H1 (cell line): ENCODE measurements at regions not wholly inside any gene's neighbourhood (a gene's known extent, or its start where the extent isn't known, plus 50 kb on each side); places are given as distances from the start of the nearest gene placed in this dataset.
A peak's percentile ranks its signal among the peaks of the same experiment; 100 is the strongest.

Experiments
- CTCF ChIA-PET: fragments of 300-600 bp; sonication (Branson Sonifier 250); formaldehyde crosslinking; loops from one replicate; lab custom pipeline; 2021; ENCODE audit not compliant: partially characterized antibody; lab: Charles Lee
- POLR2A ChIA-PET: fragments of 300-600 bp; sonication (Branson Sonifier 250); formaldehyde crosslinking; loops from one replicate; lab custom pipeline; 2021; ENCODE audit warnings: inconsistent platforms; ENCODE audit not compliant: partially characterized antibody; lab: Charles Lee
- DNase-seq, 2 experiments: peaks; one replicate each; pipeline versions ENCODE4 v3.0.0 to v3.0.0-alpha.2; 2010 to 2022; ENCODE audit warnings: low spot score in 2 of 2, low read depth in 1 of 2, mixed read lengths in 1 of 2
- FAIRE-seq: peaks from 2 replicates; lab custom pipeline; 2011; peaks lifted over from hg19 to GRCh38; lab: Jason Lieb, UNC
- H2AFZ ChIP-seq: 2 replicates; pipeline ENCODE4 v1.8.1; 2012; ENCODE audit warnings: low read length, inconsistent platforms
- H2AK5ac ChIP-seq: 2 replicates; pipeline ENCODE4 v1.6.1; 2013; ENCODE audit warnings: low read depth, low read length
- H2BK120ac ChIP-seq: replicated peaks from 2 replicates; pipeline ENCODE3; 2013; ENCODE audit warnings: low read depth, low read length, inconsistent platforms
- H2BK12ac ChIP-seq: 2 replicates; pipeline ENCODE4 v1.6.1; 2013; ENCODE audit warnings: low read depth, low read length
- H2BK15ac ChIP-seq: 2 replicates; pipeline ENCODE4 v1.6.1; 2013; ENCODE audit warnings: low read length
- H2BK20ac ChIP-seq: 2 replicates; pipeline ENCODE4 v1.6.1; 2013; ENCODE audit warnings: low read length
- H2BK5ac ChIP-seq: 2 replicates; pipeline ENCODE4 v1.6.1; 2013; ENCODE audit warnings: low read depth, low read length
- H3K14ac ChIP-seq: 2 replicates; pipeline ENCODE4 v1.6.1; 2013; ENCODE audit warnings: inconsistent platforms; ENCODE audit not compliant: insufficient read length
- H3K18ac ChIP-seq: 2 replicates; pipeline ENCODE4 v1.6.1; 2013; ENCODE audit warnings: low read length; ENCODE audit errors: extremely low read depth
- H3K23ac ChIP-seq: 2 replicates; pipeline ENCODE4 v1.6.1; 2013; ENCODE audit warnings: inconsistent platforms; ENCODE audit not compliant: insufficient read length
- H3K23me2 ChIP-seq: 2 replicates; pipeline ENCODE4 v1.6.1; 2013; ENCODE audit warnings: low read depth, low read length
- H3K27ac ChIP-seq: 2 replicates; pipeline ENCODE4 v1.6.1; 2011; ENCODE audit warnings: low read depth, low read length, inconsistent platforms
- H3K27me3 ChIP-seq, 4 experiments: replicated peaks in 1 of 4; 1 replicate in 1 of 4; 2 replicates in 3 of 4; pipeline versions ENCODE4 v1.6.1 to v1.8.1; 2011 to 2013; ENCODE audit warnings: low read length in 3 of 4, mild to moderate bottlenecking in 3 of 4, inconsistent platforms in 2 of 4, mixed read lengths in 2 of 4, moderate library complexity in 1 of 4; ENCODE audit not compliant: control insufficient read depth in 3 of 4, insufficient read depth in 3 of 4; ENCODE audit errors: extremely low read depth in 1 of 4
- H3K36me3 ChIP-seq, 4 experiments: 2 replicates each; pipeline versions ENCODE4 v1.6.1 to v1.8.1; 2011 to 2013; ENCODE audit warnings: mild to moderate bottlenecking in 4 of 4, low read length in 3 of 4, moderate library complexity in 2 of 4, control low read depth in 1 of 4, inconsistent platforms in 1 of 4; ENCODE audit not compliant: insufficient read depth in 4 of 4, control insufficient read depth in 2 of 4
- H3K4ac ChIP-seq: replicated peaks from 2 replicates; pipeline ENCODE3; 2013; ENCODE audit warnings: low read length, low read depth, mixed read lengths, inconsistent platforms; ENCODE audit not compliant: insufficient read length
- H3K4me1 ChIP-seq, 4 experiments: replicated peaks in 1 of 4; 1 replicate in 1 of 4; 2 replicates in 3 of 4; pipeline versions ENCODE4 v1.6.1 to v1.8.1; 2011 to 2013; ENCODE audit warnings: low read length in 3 of 4, inconsistent platforms in 2 of 4, mixed read lengths in 1 of 4; ENCODE audit not compliant: insufficient read depth in 4 of 4, control insufficient read depth in 3 of 4
- H3K4me2 ChIP-seq, 2 experiments: 2 replicates each; pipeline versions ENCODE4 v1.6.1 to v1.8.1; 2011 to 2013; ENCODE audit warnings: low read depth in 2 of 2, low read length in 2 of 2, control low read depth in 1 of 2, inconsistent platforms in 1 of 2, mild to moderate bottlenecking in 1 of 2; ENCODE audit not compliant: insufficient read depth in 1 of 2
- H3K4me3 ChIP-seq, 4 experiments: fragments of 200-600, 300-600 bp in 1 of 4; sonication (generic), shearing (Covaris generic), sonication (Bioruptor Twin) in 1 of 4; 2 replicates each; pipeline versions ENCODE4 v1.5.1 to v1.8.1; 2011 to 2016; ENCODE audit warnings: low read length in 4 of 4, low read depth in 3 of 4, control low read depth in 2 of 4, inconsistent platforms in 2 of 4, mild to moderate bottlenecking in 2 of 4, mixed read lengths in 1 of 4, moderate library complexity in 1 of 4; ENCODE audit not compliant: insufficient read depth in 2 of 4; ENCODE audit errors: extremely low read depth in 1 of 4
- H3K56ac ChIP-seq: replicated peaks from 2 replicates; pipeline ENCODE3; 2013; ENCODE audit warnings: low read depth, mild to moderate bottlenecking, mixed read lengths, low read length, inconsistent platforms; ENCODE audit not compliant: insufficient read length
- H3K79me1 ChIP-seq: 2 replicates; pipeline ENCODE4 v1.6.1; 2013; ENCODE audit warnings: low read depth, low read length, control low read depth
- H3K79me2 ChIP-seq, 2 experiments: 2 replicates each; pipeline versions ENCODE4 v1.6.1 to v1.8.1; 2012 to 2013; ENCODE audit warnings: low read length in 2 of 2, mild to moderate bottlenecking in 2 of 2, inconsistent platforms in 1 of 2; ENCODE audit not compliant: insufficient read depth in 2 of 2, control insufficient read depth in 1 of 2
- H3K9ac ChIP-seq, 4 experiments: replicated peaks in 1 of 4; 1 replicate in 1 of 4; 2 replicates in 3 of 4; pipeline versions ENCODE4 v1.6.1 to v1.8.1; 2011 to 2013; ENCODE audit warnings: low read depth in 3 of 4, low read length in 3 of 4, control low read depth in 2 of 4, mild to moderate bottlenecking in 2 of 4, moderate library complexity in 2 of 4, inconsistent platforms in 1 of 4; ENCODE audit errors: extremely low read depth in 1 of 4
- H3K9me3 ChIP-seq, 2 experiments: 2 replicates each; pipeline versions ENCODE4 v1.6.1 to v1.8.1; 2012 to 2013; ENCODE audit warnings: mild to moderate bottlenecking in 2 of 2, moderate library complexity in 2 of 2, control low read depth in 1 of 2, inconsistent platforms in 1 of 2, low read depth in 1 of 2, low read length in 1 of 2, mixed read lengths in 1 of 2; ENCODE audit not compliant: insufficient read depth in 2 of 2
- H4K20me1 ChIP-seq, 2 experiments: replicated peaks in 1 of 2; 2 replicates each; pipeline versions ENCODE3 to v1.8.1; 2011 to 2013; ENCODE audit warnings: inconsistent platforms in 2 of 2, low read length in 2 of 2, mild to moderate bottlenecking in 1 of 2; ENCODE audit not compliant: insufficient read depth in 2 of 2, control insufficient read depth in 1 of 2
- H4K5ac ChIP-seq: 2 replicates; pipeline ENCODE4 v1.6.1; 2013; ENCODE audit warnings: low read length, low read depth, mixed read lengths, inconsistent platforms; ENCODE audit not compliant: insufficient read length
- H4K8ac ChIP-seq: 2 replicates; pipeline ENCODE4 v1.8.0; 2013; ENCODE audit warnings: mild to moderate bottlenecking, moderate library complexity, low read length, inconsistent platforms; ENCODE audit not compliant: insufficient read depth; ENCODE audit errors: extremely low read depth
- H4K91ac ChIP-seq: replicated peaks from 2 replicates; pipeline ENCODE3; 2013; ENCODE audit warnings: low read length, mixed read lengths, inconsistent platforms; ENCODE audit not compliant: insufficient read length
- ATF2 ChIP-seq: IDR thresholded peaks from 2 replicates; pipeline ENCODE4 v1.6.1; 2012; ENCODE audit warnings: low read length, inconsistent platforms
- CBX5 ChIP-seq: fragments of 300-800, 300-1000 bp; sonication (generic); IDR thresholded peaks from 2 replicates; pipeline ENCODE4 v1.7.1; 2016; ENCODE audit warnings: antibody characterized with exemption, low read length, low read depth
- CEBPB ChIP-seq: IDR thresholded peaks from 2 replicates; pipeline ENCODE4 v1.6.1; 2012; ENCODE audit warnings: low read depth, low read length
- EP300 ChIP-seq, 2 experiments: IDR thresholded peaks; 1 replicate in 1 of 2; 2 replicates in 1 of 2; pipeline ENCODE4 v1.6.1; 2011 to 2012; ENCODE audit warnings: low read depth in 2 of 2, low read length in 2 of 2, mild to moderate bottlenecking in 2 of 2, borderline replicate concordance in 1 of 2, inconsistent platforms in 1 of 2, moderate library complexity in 1 of 2
- HDAC6 ChIP-seq: IDR thresholded peaks from one replicate; pipeline ENCODE4 v1.7.1; 2012; ENCODE audit warnings: low read depth, mild to moderate bottlenecking, inconsistent platforms, low read length, moderate library complexity
- KDM5A ChIP-seq: fragments of 200-600 bp; IDR thresholded peaks from 2 replicates; pipeline ENCODE4 v1.7.1; 2012; ENCODE audit warnings: mild to moderate bottlenecking, low read length, inconsistent platforms, mixed read lengths
- MAFK ChIP-seq: IDR thresholded peaks from 2 replicates; pipeline ENCODE4 v1.6.1; 2012; ENCODE audit warnings: low read depth, mild to moderate bottlenecking, improper control_type of control experiment, low read length
- POU5F1 ChIP-seq: IDR thresholded peaks from 2 replicates; pipeline ENCODE4 v1.6.1; 2011; ENCODE audit warnings: low read depth, mild to moderate bottlenecking, low read length, moderate library complexity
- RAD21 ChIP-seq, 2 experiments: IDR thresholded peaks in 1 of 2; conservative IDR thresholded peaks in 1 of 2; 2 replicates each; pipeline ENCODE4 v1.6.1; 2011; ENCODE audit warnings: low read depth in 2 of 2, low read length in 2 of 2, improper control_type of control experiment in 1 of 2, inconsistent platforms in 1 of 2, mild to moderate bottlenecking in 1 of 2, moderate library complexity in 1 of 2
- RXRA ChIP-seq: IDR thresholded peaks from 2 replicates; pipeline ENCODE4 v1.6.1; 2011; ENCODE audit warnings: low read depth, mild to moderate bottlenecking, low read length, moderate library complexity; ENCODE audit not compliant: insufficient read depth
- SP2 ChIP-seq: IDR thresholded peaks from 2 replicates; pipeline ENCODE4 v1.6.1; 2012; ENCODE audit warnings: mild to moderate bottlenecking, low read length, inconsistent platforms
- TAF7 ChIP-seq: optimal IDR thresholded peaks from 2 replicates; pipeline ENCODE3; 2011; ENCODE audit warnings: low read depth, mild to moderate bottlenecking, inconsistent platforms, low read length, moderate library complexity, borderline replicate concordance
- ZNF274 ChIP-seq: IDR thresholded peaks from 2 replicates; pipeline ENCODE4 v1.7.0; 2012; ENCODE audit warnings: low read length, borderline replicate concordance; ENCODE audit errors: extremely low read depth
- WGBS, 2 experiments: shearing (Covaris generic) in 1 of 2; methylation state at CpG; one replicate each; pipeline versions ENCODE4 v1.1.6 to v1.1.7; 2013 to 2015; ENCODE audit warnings: low lambda C conversion rate in 2 of 2, mixed read lengths in 2 of 2, inconsistent platforms in 1 of 2, low coverage in 1 of 2, missing lambda C conversion rate in 1 of 2; ENCODE audit not compliant: insufficient replicate concordance in 2 of 2, insufficient coverage in 1 of 2, insufficient read length in 1 of 2; ENCODE audit errors: extremely low coverage in 1 of 2, missing lambda C conversion rate in 1 of 2; 5-methylcytosine and 5-hydroxymethylcytosine counted together

GRCh38 chr17:20941872-20942271 is 100.9 kb downstream of the USP22 start:
- ChIA-PET POLR2A (interaction anchor here (0.6 kb wide), 1 partner anchor 38 kb away, joined by 3 read pairs; no protein-coding TSS in a partner anchor), CTCF (interaction anchor here (0.6 to 1.0 kb wide), 2 partner anchors 37 to 724 kb away, joined by 3 read pairs; no protein-coding TSS in a partner anchor)
- Histone ChIP-seq H4K8ac (peak overlapping the region; percentile 36; the same call in 1 of the 2 replicates), H3K4me2 (no peak overlapping the region), H3K4ac (no peak overlapping the region), H3K18ac (no peak overlapping the region), H2AFZ (no peak overlapping the region), H3K4me1 (peaks cover 3 to 9% (median 5%) of the 10 kb centered on the region in 4 experiments; a peak in 6 of 7 replicates), H3K27me3 (no peaks in the 10 kb centered on the region), H3K14ac (no peak overlapping the region), H2BK20ac (no peak overlapping the region), H3K23ac (no peak overlapping the region), H3K56ac (no peak overlapping the region), H4K91ac (no peak overlapping the region), H4K20me1 (no peaks in the 10 kb centered on the region), H2BK15ac (no peak overlapping the region), H3K79me1 (no peaks in the 10 kb centered on the region), H2BK120ac (no peak overlapping the region), H3K23me2 (no peaks in the 10 kb centered on the region), H3K27ac (no peak overlapping the region)
- FAIRE-seq: no peak
- WGBS, 2 experiments: 92% methylated on average over 5 of the region's 5 CpGs; no CpG with 5 or more reads in 1 of the 2 experiments
- TF ChIP-seq KDM5A: no peak
- TF ChIP-seq CEBPB: no peak
- no peak for TF ChIP-seq EP300 (IDR thresholded peaks at IDR 0.05; ENCODE audit: borderline replicate concordance in 1 of 2, low read depth in 2 of 2, low read length in 2 of 2)
- no peak for TF ChIP-seq HDAC6
- TF ChIP-seq TAF7: no peak
- TF ChIP-seq POU5F1: no peak
- no peak for TF ChIP-seq MAFK
- TF ChIP-seq RXRA: no peak
- TF ChIP-seq ZNF274: no peak
- TF ChIP-seq CBX5: no peak
- TF ChIP-seq SP2: no peak
- no peak for TF ChIP-seq ATF2
- TF ChIP-seq RAD21 (IDR thresholded peaks at IDR 0.05 in 1 of 2, conservative IDR thresholded peaks at IDR 0.05 in 1 of 2; ENCODE audit: low read depth in 2 of 2, low read length in 2 of 2): no peak
- TF ChIP-seq, all 59 proteins: peak for 0
- Histone ChIP-seq H2BK5ac (no peak overlapping the region), H4K5ac (no peak overlapping the region), H3K4me3 (no peak overlapping the region), H3K9me3 (no peaks in the 10 kb centered on the region), H2AK5ac (no peak overlapping the region), H3K9ac (no peak overlapping the region), H3K36me3 (no peaks in the 10 kb centered on the region), H2BK12ac (no peak overlapping the region), H3K79me2 (no peaks in the 10 kb centered on the region)
- DNase-seq: no peak
